ENCODE measurements at regions not wholly inside any gene's neighbourhood (a gene's known extent, or its start where the extent isn't known, plus 50 kb on each side); places are given as distances from the start of the nearest gene placed in this dataset.

- no peaks in the 10 kb centered on the region for H3K27me3 ChIP-seq (ENCODE audit: insufficient read depth, low read length)
- no peaks in the 10 kb centered on the region for H3K36me3 ChIP-seq (ENCODE audit: insufficient read depth, low read length)
- H3K4me1 ChIP-seq (ENCODE audit: insufficient read depth, low read length): no peaks in the 10 kb centered on the region
- no peak overlapping the region for H3K9ac ChIP-seq (ENCODE audit: low read depth, low read length)
- H3K4me3 ChIP-seq (ENCODE audit: low read length): no peak overlapping the region
- WGBS: 67% methylated on average over 3 of the region's 5 CpGs
- H3K9me3 ChIP-seq (ENCODE audit: insufficient read depth, low read depth, low read length): no peaks in the 10 kb centered on the region
- H3K27ac ChIP-seq (ENCODE audit: low read depth, low read length): no peak overlapping the region
Measured at GRCh38 chr14:54129850-54130640, 173.4 kb upstream of the BMP4 start.

GRCh38 chr14:54132496-54132895 lies 175.9 kb upstream of the BMP4 start:
- no peak overlapping the region for H3K9ac ChIP-seq (ENCODE audit: low read depth, low read length)
- 94% methylated on average over 1 of the region's 3 CpGs for WGBS
- no peak overlapping the region for H3K4me3 ChIP-seq (ENCODE audit: low read length)
- no peak overlapping the region for H3K27ac ChIP-seq (ENCODE audit: low read depth, low read length)
- no peaks in the 10 kb centered on the region for H3K27me3 ChIP-seq (ENCODE audit: insufficient read depth, low read length)
- no peaks in the 10 kb centered on the region for H3K9me3 ChIP-seq (ENCODE audit: insufficient read depth, low read depth, low read length)
- no peaks in the 10 kb centered on the region for H3K36me3 ChIP-seq (ENCODE audit: insufficient read depth, low read length)
- H3K4me1 ChIP-seq (ENCODE audit: insufficient read depth, low read length): no peaks in the 10 kb centered on the region

- 79% methylated on average over 2 of the region's 3 CpGs for WGBS
- no peak overlapping the region for H3K27ac ChIP-seq (ENCODE audit: low read depth, low read length)
- H3K9ac ChIP-seq (ENCODE audit: low read depth, low read length): no peak overlapping the region
- H3K9me3 ChIP-seq (ENCODE audit: insufficient read depth, low read depth, low read length): no peaks in the 10 kb centered on the region
- H3K27me3 ChIP-seq (ENCODE audit: insufficient read depth, low read length): no peaks in the 10 kb centered on the region
- H3K4me1 ChIP-seq (ENCODE audit: insufficient read depth, low read length): no peaks in the 10 kb centered on the region
- H3K36me3 ChIP-seq (ENCODE audit: insufficient read depth, low read length): no peaks in the 10 kb centered on the region
- H3K4me3 ChIP-seq (ENCODE audit: low read length): no peak overlapping the region
Measured at GRCh38 chr14:54133896-54134295, 177.3 kb upstream of the BMP4 start.

GRCh38 chr14:54135804-54136280 lies 179.2 kb upstream of the BMP4 start:
- Histone ChIP-seq H3K27ac (ENCODE audit: low read depth, low read length) (no peak overlapping the region), H3K36me3 (ENCODE audit: insufficient read depth, low read length) (no peaks in the 10 kb centered on the region), H3K9ac (ENCODE audit: low read depth, low read length) (no peak overlapping the region), H3K27me3 (ENCODE audit: insufficient read depth, low read length) (no peaks in the 10 kb centered on the region), H3K9me3 (ENCODE audit: insufficient read depth, low read depth, low read length) (no peaks in the 10 kb centered on the region), H3K4me1 (ENCODE audit: insufficient read depth, low read length) (no peaks in the 10 kb centered on the region), H3K4me3 (ENCODE audit: low read length) (no peak overlapping the region)
- WGBS: 91% methylated on average over 1 of the region's 3 CpGs

- no peak overlapping the region for H3K4me3 ChIP-seq (ENCODE audit: low read length)
- WGBS: 85% methylated on average over 6 of the region's 6 CpGs
Measured at GRCh38 chr14:54136894-54137613, 180.4 kb upstream of the BMP4 start.

GRCh38 chr14:54137614-54137961 lies 181.0 kb upstream of the BMP4 start:
- H3K9me3 ChIP-seq (ENCODE audit: insufficient read depth, low read depth, low read length): no peaks in the 10 kb centered on the region
- H3K4me1 ChIP-seq (ENCODE audit: insufficient read depth, low read length): no peaks in the 10 kb centered on the region
- no peaks in the 10 kb centered on the region for H3K36me3 ChIP-seq (ENCODE audit: insufficient read depth, low read length)
- no peaks in the 10 kb centered on the region for H3K27me3 ChIP-seq (ENCODE audit: insufficient read depth, low read length)
- H3K27ac ChIP-seq (ENCODE audit: low read depth, low read length): no peak overlapping the region
- no CpG with 5 or more reads among the region's 1 CpG for WGBS
- H3K4me3 ChIP-seq (ENCODE audit: low read length): no peak overlapping the region
- no peak overlapping the region for H3K9ac ChIP-seq (ENCODE audit: low read depth, low read length)

More at GRCh38 chr14:54136894-54137613, 180.4 kb upstream of the BMP4 start:
- no peak overlapping the region for H3K9ac ChIP-seq (ENCODE audit: low read depth, low read length)
- H3K4me1 ChIP-seq (ENCODE audit: insufficient read depth, low read length): no peaks in the 10 kb centered on the region
- no peak overlapping the region for H3K27ac ChIP-seq (ENCODE audit: low read depth, low read length)
- no peaks in the 10 kb centered on the region for H3K36me3 ChIP-seq (ENCODE audit: insufficient read depth, low read length)
- no peaks in the 10 kb centered on the region for H3K27me3 ChIP-seq (ENCODE audit: insufficient read depth, low read length)
- H3K9me3 ChIP-seq (ENCODE audit: insufficient read depth, low read depth, low read length): no peaks in the 10 kb centered on the region

GRCh38 chr14:54138024-54138353 lies 181.4 kb upstream of the BMP4 start:
- H3K4me3 ChIP-seq (ENCODE audit: low read length): no peak overlapping the region
- H3K27me3 ChIP-seq (ENCODE audit: insufficient read depth, low read length): no peaks in the 10 kb centered on the region
- no peak overlapping the region for H3K27ac ChIP-seq (ENCODE audit: low read depth, low read length)
- no peaks in the 10 kb centered on the region for H3K36me3 ChIP-seq (ENCODE audit: insufficient read depth, low read length)
- H3K9ac ChIP-seq (ENCODE audit: low read depth, low read length): no peak overlapping the region
- no peaks in the 10 kb centered on the region for H3K4me1 ChIP-seq (ENCODE audit: insufficient read depth, low read length)
- 100% methylated on average over 1 of the region's 1 CpG for WGBS
- H3K9me3 ChIP-seq (ENCODE audit: insufficient read depth, low read depth, low read length): no peaks in the 10 kb centered on the region

- Histone ChIP-seq H3K36me3 (ENCODE audit: insufficient read depth, low read length) (no peaks in the 10 kb centered on the region), H3K4me3 (ENCODE audit: low read length) (no peak overlapping the region), H3K27ac (ENCODE audit: low read depth, low read length) (no peak overlapping the region), H3K9me3 (ENCODE audit: insufficient read depth, low read depth, low read length) (no peaks in the 10 kb centered on the region), H3K9ac (ENCODE audit: low read depth, low read length) (no peak overlapping the region), H3K27me3 (ENCODE audit: insufficient read depth, low read length) (no peaks in the 10 kb centered on the region), H3K4me1 (ENCODE audit: insufficient read depth, low read length) (no peaks in the 10 kb centered on the region)
- WGBS: 71% methylated on average over 2 of the region's 2 CpGs
Measured at GRCh38 chr14:54138354-54139038, 181.9 kb upstream of the BMP4 start.

GRCh38 chr14:54140551-54140950 lies 183.9 kb upstream of the BMP4 start:
- H3K36me3 ChIP-seq (ENCODE audit: insufficient read depth, low read length): no peaks in the 10 kb centered on the region
- H3K4me1 ChIP-seq (ENCODE audit: insufficient read depth, low read length): no peaks in the 10 kb centered on the region
- no peak overlapping the region for H3K9ac ChIP-seq (ENCODE audit: low read depth, low read length)
- H3K4me3 ChIP-seq (ENCODE audit: low read length): no peak overlapping the region
- H3K27me3 ChIP-seq (ENCODE audit: insufficient read depth, low read length): no peaks in the 10 kb centered on the region
- H3K9me3 ChIP-seq (ENCODE audit: insufficient read depth, low read depth, low read length): no peaks in the 10 kb centered on the region
- no CpG with 5 or more reads among the region's 1 CpG for WGBS
- no peak overlapping the region for H3K27ac ChIP-seq (ENCODE audit: low read depth, low read length)

- H3K4me1 ChIP-seq (ENCODE audit: insufficient read depth, low read length): no peaks in the 10 kb centered on the region
- no peaks in the 10 kb centered on the region for H3K27me3 ChIP-seq (ENCODE audit: insufficient read depth, low read length)
- no peak overlapping the region for H3K4me3 ChIP-seq (ENCODE audit: low read length)
- H3K9ac ChIP-seq (ENCODE audit: low read depth, low read length): no peak overlapping the region
- H3K36me3 ChIP-seq (ENCODE audit: insufficient read depth, low read length): no peaks in the 10 kb centered on the region
- WGBS: 95% methylated on average over 2 of the region's 2 CpGs
- no peak overlapping the region for H3K27ac ChIP-seq (ENCODE audit: low read depth, low read length)
- H3K9me3 ChIP-seq (ENCODE audit: insufficient read depth, low read depth, low read length): 0 out of 2 replicates have a peak, but pooled peaks cover 4% of the 10 kb centered on the region
Measured at GRCh38 chr14:54146601-54147000, 190.0 kb upstream of the BMP4 start.

GRCh38 chr14:54147282-54147681 lies 190.7 kb upstream of the BMP4 start:
- no peak overlapping the region for H3K9ac ChIP-seq (ENCODE audit: low read depth, low read length)
- no peaks in the 10 kb centered on the region for H3K36me3 ChIP-seq (ENCODE audit: insufficient read depth, low read length)
- H3K27ac ChIP-seq (ENCODE audit: low read depth, low read length): no peak overlapping the region
- no peak overlapping the region for H3K4me3 ChIP-seq (ENCODE audit: low read length)
- H3K9me3 ChIP-seq (ENCODE audit: insufficient read depth, low read depth, low read length): 0 out of 2 replicates have a peak, but pooled peaks cover 4% of the 10 kb centered on the region
- no peaks in the 10 kb centered on the region for H3K27me3 ChIP-seq (ENCODE audit: insufficient read depth, low read length)
- 79% methylated on average over 2 of the region's 2 CpGs for WGBS
- no peaks in the 10 kb centered on the region for H3K4me1 ChIP-seq (ENCODE audit: insufficient read depth, low read length)

Measured in HUES64 (cell line).